B cell (primary cell): ENCODE measurements at regions not wholly inside any gene's neighbourhood (a gene's known extent, or its start where the extent isn't known, plus 50 kb on each side); places are given as distances from the start of the nearest gene placed in this dataset.

Experiments used
- ATAC-seq: fragments of 200-7000 bp; cut with Tn5 transposase; one replicate; pipeline ENCODE4 v1.10.0; 2021; ENCODE audit warnings: low read depth, mild to moderate bottlenecking, moderate number of reproducible peaks, moderate library complexity
- CTCF ChIA-PET: fragments of 350-600 bp; sonication (Branson Sonifier 250); formaldehyde crosslinking; loops from one replicate; lab custom pipeline; 2021; ENCODE audit warnings: antibody characterized with exemption, inconsistent platforms; lab: Charles Lee
- POLR2A ChIA-PET: fragments of 350-600 bp; sonication (Branson Sonifier 250); formaldehyde crosslinking; loops from one replicate; lab custom pipeline; 2021; ENCODE audit warnings: antibody characterized with exemption; lab: Charles Lee
- DNase-seq: peaks from one replicate; pipeline ENCODE4 v3.0.0; 2013
- H2AFZ ChIP-seq: 2 replicates; pipeline ENCODE4 v1.6.1; 2012; ENCODE audit warnings: mild to moderate bottlenecking, low read depth, low read length; ENCODE audit not compliant: insufficient read depth, poor library complexity, severe bottlenecking
- H3K27ac ChIP-seq, 2 donors: 1 replicate in 1 of 2; 2 replicates in 1 of 2; pipeline ENCODE4 v1.5.1; 2012 to 2013; ENCODE audit warnings: low read length in 2 of 2, mild to moderate bottlenecking in 2 of 2, moderate library complexity in 1 of 2
- H3K27me3 ChIP-seq, 4 experiments: fragments of 200-600 bp in 1 of 4; sonication (generic) in 1 of 4; replicated peaks in 1 of 4; 1 replicate in 2 of 4; 2 replicates in 2 of 4; pipeline versions ENCODE4 v1.6.1 to v1.7.0; 2013 to 2016; ENCODE audit warnings: low read length in 3 of 4, mild to moderate bottlenecking in 2 of 4, mixed read lengths in 1 of 4, moderate library complexity in 1 of 4; ENCODE audit not compliant: insufficient read depth in 4 of 4, control insufficient read depth in 3 of 4; ENCODE audit errors: control extremely low read depth in 1 of 4
- H3K36me3 ChIP-seq, 2 experiments: replicated peaks in 1 of 2; 1 replicate in 1 of 2; 2 replicates in 1 of 2; pipeline versions ENCODE4 v1.6.1 to v1.7.1; 2013; ENCODE audit warnings: low read length in 1 of 2; ENCODE audit not compliant: insufficient read depth in 2 of 2, control insufficient read depth in 1 of 2; ENCODE audit errors: control extremely low read depth in 1 of 2, extremely low read depth in 1 of 2
- H3K4me1 ChIP-seq, 2 donors: fragments of 200-600 bp in 1 of 2; sonication (generic) in 1 of 2; 1 replicate in 1 of 2; 2 replicates in 1 of 2; pipeline versions ENCODE4 v1.5.1 to v1.6.1; 2013 to 2017; ENCODE audit warnings: low read length in 2 of 2; ENCODE audit not compliant: control insufficient read depth in 2 of 2, insufficient read depth in 2 of 2
- H3K4me2 ChIP-seq: replicated peaks from 2 replicates; pipeline ENCODE3; 2012; ENCODE audit warnings: mild to moderate bottlenecking, low read depth, low read length; ENCODE audit not compliant: poor library complexity, severe bottlenecking
- H3K4me3 ChIP-seq, 5 experiments: fragments of 200-600 bp in 1 of 5; sonication (generic) in 1 of 5; 1 replicate in 3 of 5; 2 replicates in 2 of 5; pipeline versions ENCODE4 v1.5.1 to v1.7.0; 2011 to 2016; ENCODE audit warnings: low read length in 4 of 5, mild to moderate bottlenecking in 4 of 5, low read depth in 2 of 5, control low read depth in 1 of 5, moderate library complexity in 1 of 5; ENCODE audit not compliant: insufficient read depth in 1 of 5; ENCODE audit errors: control extremely low read depth in 1 of 5, extremely low read depth in 1 of 5
- H3K79me2 ChIP-seq: fragments of 200-600 bp; sonication (generic); one replicate; pipeline ENCODE4 v1.6.0; 2016; ENCODE audit warnings: low read length; ENCODE audit not compliant: control insufficient read depth, insufficient read depth
- H3K9ac ChIP-seq: fragments of 200-600 bp; sonication (generic); 2 replicates; pipeline ENCODE4 v1.6.1; 2017; ENCODE audit warnings: mild to moderate bottlenecking, low read length, moderate library complexity
- H3K9me3 ChIP-seq, 3 donors: one replicate each; pipeline versions ENCODE4 v1.6.1 to v1.7.1; 2013; ENCODE audit warnings: low read length in 2 of 3; ENCODE audit not compliant: control insufficient read depth in 2 of 3, insufficient read depth in 1 of 3; ENCODE audit errors: control extremely low read depth in 1 of 3
- H4K20me1 ChIP-seq: 2 replicates; pipeline ENCODE4 v1.6.0; 2012; ENCODE audit warnings: mild to moderate bottlenecking, low read length; ENCODE audit not compliant: insufficient read depth, control insufficient read depth, poor library complexity, severe bottlenecking
- H3K27ac Mint-ChIP-seq: one replicate; pipeline ENCODE4 v1.8.0; 2021; ENCODE audit warnings: mixed read lengths
- H3K27me3 Mint-ChIP-seq: one replicate; pipeline ENCODE4 v1.8.0; 2021; ENCODE audit warnings: mixed read lengths
- H3K4me1 Mint-ChIP-seq: one replicate; pipeline ENCODE4 v1.8.0; 2021; ENCODE audit warnings: mixed read lengths
- H3K4me3 Mint-ChIP-seq: one replicate; pipeline ENCODE4 v1.8.0; 2021; ENCODE audit warnings: mixed read lengths
- H3K9me3 Mint-ChIP-seq: one replicate; pipeline ENCODE4 v1.8.0; 2022; ENCODE audit warnings: mixed read lengths; ENCODE audit not compliant: insufficient read depth
- CTCF ChIP-seq: fragments of 200-600 bp; IDR thresholded peaks from one replicate; pipeline ENCODE4 v1.8.0; 2022; ENCODE audit warnings: antibody characterized with exemption, mild to moderate bottlenecking
- EZH2 ChIP-seq: IDR thresholded peaks from 2 replicates; pipeline ENCODE4 v1.6.1; 2012; ENCODE audit warnings: borderline replicate concordance, low read depth, mild to moderate bottlenecking, moderate library complexity, low read length; ENCODE audit not compliant: insufficient read depth, poor library complexity, severe bottlenecking
- WGBS: methylation state at CpG from one replicate; pipeline ENCODE4 v1.1.5; 2013; ENCODE audit warnings: missing lambda C conversion rate; ENCODE audit not compliant: insufficient coverage; 5-methylcytosine and 5-hydroxymethylcytosine counted together
- intact Hi-C: fragments of 100-400 bp; cut with micrococcal nuclease; formaldehyde crosslinking; loops from one replicate; pipeline ENCODE4 v1.10.0; 2022

GRCh38 chr20:40207655-40208054 is 481.4 kb downstream of the MAFB start:
- TF ChIP-seq CTCF (no peak), EZH2 (no peak)
- H3K9me3 ChIP-seq: no peaks in the 10 kb centered on the region
- Mint-ChIP-seq H3K27ac (no peak overlapping the region), H3K4me1 (no peaks in the 10 kb centered on the region), H3K9me3 (peaks cover 7% of the 10 kb centered on the region), H3K4me3 (no peak overlapping the region), H3K27me3 (peaks cover 17% of the 10 kb centered on the region)
- ChIA-PET CTCF (no interaction called here), POLR2A (no interaction called here)
- H2AFZ ChIP-seq: no peak overlapping the region
- no CpG with 5 or more reads among the region's 1 CpG for WGBS
- intact Hi-C loops: no loop called here
- DNase-seq: no peak
- H3K4me3 ChIP-seq: no peak overlapping the region
- ATAC-seq: no peak
- no peaks in the 10 kb centered on the region for H3K4me1 ChIP-seq
- no peak overlapping the region for H3K27ac ChIP-seq
- H3K9ac ChIP-seq: no peak overlapping the region
- no peaks in the 10 kb centered on the region for H3K36me3 ChIP-seq
- H3K4me2 ChIP-seq: no peak overlapping the region
- no peaks in the 10 kb centered on the region for H4K20me1 ChIP-seq
- H3K27me3 ChIP-seq: peaks cover 0 to 3% (median 0%) of the 10 kb centered on the region in 4 experiments
- H3K79me2 ChIP-seq: no peaks in the 10 kb centered on the region

DNA sequence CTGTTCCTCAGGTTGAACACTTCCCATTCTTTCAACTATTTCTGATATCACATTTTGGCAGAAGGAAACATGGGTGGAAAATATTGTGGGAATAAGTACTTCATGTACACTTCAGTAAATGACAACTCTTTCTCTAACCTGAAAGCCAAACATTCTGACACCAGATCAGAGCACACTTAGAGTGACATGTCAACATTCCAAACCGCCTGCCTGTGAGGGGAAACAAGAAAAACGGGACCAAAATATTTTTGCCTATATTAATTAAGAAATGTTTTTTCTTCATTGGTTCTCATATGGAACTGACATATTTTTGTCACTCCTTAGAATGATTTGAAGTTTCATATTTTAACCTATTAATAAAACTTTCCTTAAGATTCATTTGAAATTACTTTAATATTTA is 483.1 kb downstream of the MAFB start:
- H3K27me3 ChIP-seq: peaks cover 0 to 3% (median 0%) of the 10 kb centered on the region in 4 experiments
- no peaks in the 10 kb centered on the region for H3K36me3 ChIP-seq
- no peak overlapping the region for H3K27ac ChIP-seq
- ATAC-seq (no peak), DNase-seq (no peak)
- no peaks in the 10 kb centered on the region for H4K20me1 ChIP-seq
- Mint-ChIP-seq H3K4me3 (no peak overlapping the region), H3K27me3 (peaks cover 24% of the 10 kb centered on the region), H3K4me1 (no peaks in the 10 kb centered on the region), H3K27ac (no peak overlapping the region), H3K9me3 (peaks cover 7% of the 10 kb centered on the region)
- TF ChIP-seq CTCF (no peak), EZH2 (no peak)
- H3K9ac ChIP-seq: no peak overlapping the region
- no peaks in the 10 kb centered on the region for H3K4me1 ChIP-seq
- ChIA-PET POLR2A (no interaction called here), CTCF (no interaction called here)
- H3K4me2 ChIP-seq: no peak overlapping the region
- intact Hi-C loops: no loop called here
- no peaks in the 10 kb centered on the region for H3K79me2 ChIP-seq
- no peak overlapping the region for H2AFZ ChIP-seq
- H3K9me3 ChIP-seq: no peaks in the 10 kb centered on the region
- WGBS: no CpG with 5 or more reads among the region's 2 CpGs
- no peak overlapping the region for H3K4me3 ChIP-seq
